ENCODE measurements at regions not wholly inside any gene's neighbourhood (a gene's known extent, or its start where the extent isn't known, plus 50 kb on each side); places are given as distances from the start of the nearest gene placed in this dataset.

DNA sequence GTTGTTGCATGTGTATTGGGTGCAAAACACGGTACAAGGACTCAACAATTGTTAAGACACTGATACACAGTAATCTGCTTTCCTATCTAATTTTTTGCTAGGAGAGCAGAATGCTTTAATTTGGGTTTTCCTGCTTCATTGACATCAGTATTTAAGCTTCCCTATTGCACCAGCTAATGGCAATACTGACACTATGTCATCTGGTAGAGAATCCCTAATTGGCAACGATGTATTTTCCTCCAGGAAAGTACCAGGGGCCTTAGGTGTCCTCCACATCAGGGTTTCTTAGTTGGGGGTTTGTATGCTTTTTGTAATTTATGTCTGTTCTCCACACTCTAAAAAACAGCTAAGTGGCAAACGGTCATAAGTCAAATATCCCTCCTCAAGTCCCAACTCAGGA, 76.5 kb upstream of the FRY start:
- Histone ChIP-seq H3K4me2 (ENCODE audit: low read depth, low read length, poor library complexity, severe bottlenecking) (no peak overlapping the region), H3K79me2 (ENCODE audit: insufficient read depth, low read length) (no peaks in the 10 kb centered on the region), H3K27me3 (ENCODE audit: insufficient read depth, low read length, poor library complexity, severe bottlenecking) (no peaks in the 10 kb centered on the region), H3K4me1 (ENCODE audit: insufficient read depth, low read length, poor library complexity, severe bottlenecking) (peaks cover 13% of the 10 kb centered on the region), H3K36me3 (ENCODE audit: insufficient read depth, low read length) (no peaks in the 10 kb centered on the region), H3K9ac (ENCODE audit: low read depth, low read length, poor library complexity, severe bottlenecking) (no peak overlapping the region), H3K4me3 (ENCODE audit: low read length, poor library complexity, severe bottlenecking) (no peak overlapping the region), H4K20me1 (ENCODE audit: insufficient read depth, low read length, poor library complexity, severe bottlenecking) (no peaks in the 10 kb centered on the region), H3K9me3 (ENCODE audit: insufficient read depth, low read depth, low read length) (no peaks in the 10 kb centered on the region; the same call in 1 of the 2 replicates), H3F3A (ENCODE audit: low read depth) (no peaks in the 10 kb centered on the region), H3K9me2 (replicated peaks; ENCODE audit: low read depth, low read length) (no peaks in the 10 kb centered on the region), H2AFZ (ENCODE audit: low read length) (no peak overlapping the region)
- TF ChIP-seq CTCF (conservative IDR thresholded peaks at IDR 0.05; ENCODE audit: low read length) (no peak), EZH2phosphoT487 (IDR thresholded peaks at IDR 0.05; ENCODE audit: borderline replicate concordance) (no peak)

DNA sequence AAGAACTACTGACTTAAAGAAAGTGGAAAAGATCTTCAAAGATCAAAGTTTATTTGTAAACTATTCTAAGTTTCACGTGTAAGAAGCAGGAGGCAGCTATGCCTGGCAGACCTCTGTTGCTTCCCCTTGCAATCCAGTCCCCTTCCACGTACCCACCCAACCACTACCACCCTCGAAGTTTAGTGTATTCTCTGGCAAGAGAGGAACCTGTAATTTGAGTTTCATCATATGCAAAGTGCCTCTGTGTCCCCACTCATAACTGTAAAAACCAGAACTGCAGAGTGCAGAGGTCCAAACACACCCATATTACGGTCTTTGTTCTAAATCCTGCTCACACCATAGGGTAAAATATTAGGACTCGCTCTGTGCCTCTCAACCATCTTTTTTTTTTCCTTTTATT, 75.8 kb upstream of the FRY start:
- H4K20me1 ChIP-seq (ENCODE audit: insufficient read depth, low read length, poor library complexity, severe bottlenecking), result no peaks in the 10 kb centered on the region
- H3K4me2 ChIP-seq (ENCODE audit: low read depth, low read length, poor library complexity, severe bottlenecking), result no peak overlapping the region
- no peaks in the 10 kb centered on the region for H3K9me2 ChIP-seq (replicated peaks; ENCODE audit: low read depth, low read length)
- no peak overlapping the region for H2AFZ ChIP-seq (ENCODE audit: low read length)
- no peak overlapping the region for H3K4me3 ChIP-seq (ENCODE audit: low read length, poor library complexity, severe bottlenecking)
- H3K36me3 ChIP-seq (ENCODE audit: insufficient read depth, low read length), result no peaks in the 10 kb centered on the region
- peaks cover 9% of the 10 kb centered on the region for H3K4me1 ChIP-seq (ENCODE audit: insufficient read depth, low read length, poor library complexity, severe bottlenecking)
- no peaks in the 10 kb centered on the region for H3F3A ChIP-seq (ENCODE audit: low read depth)
- no peaks in the 10 kb centered on the region; the same call in 1 of the 2 replicates for H3K9me3 ChIP-seq (ENCODE audit: insufficient read depth, low read depth, low read length)
- no peak for TF ChIP-seq EZH2phosphoT487 (IDR thresholded peaks at IDR 0.05; ENCODE audit: borderline replicate concordance)
- TF ChIP-seq CTCF (conservative IDR thresholded peaks at IDR 0.05; ENCODE audit: low read length), result no peak
- H3K27me3 ChIP-seq (ENCODE audit: insufficient read depth, low read length, poor library complexity, severe bottlenecking), result no peaks in the 10 kb centered on the region
- H3K9ac ChIP-seq (ENCODE audit: low read depth, low read length, poor library complexity, severe bottlenecking), result no peak overlapping the region
- H3K79me2 ChIP-seq (ENCODE audit: insufficient read depth, low read length), result no peaks in the 10 kb centered on the region

DNA sequence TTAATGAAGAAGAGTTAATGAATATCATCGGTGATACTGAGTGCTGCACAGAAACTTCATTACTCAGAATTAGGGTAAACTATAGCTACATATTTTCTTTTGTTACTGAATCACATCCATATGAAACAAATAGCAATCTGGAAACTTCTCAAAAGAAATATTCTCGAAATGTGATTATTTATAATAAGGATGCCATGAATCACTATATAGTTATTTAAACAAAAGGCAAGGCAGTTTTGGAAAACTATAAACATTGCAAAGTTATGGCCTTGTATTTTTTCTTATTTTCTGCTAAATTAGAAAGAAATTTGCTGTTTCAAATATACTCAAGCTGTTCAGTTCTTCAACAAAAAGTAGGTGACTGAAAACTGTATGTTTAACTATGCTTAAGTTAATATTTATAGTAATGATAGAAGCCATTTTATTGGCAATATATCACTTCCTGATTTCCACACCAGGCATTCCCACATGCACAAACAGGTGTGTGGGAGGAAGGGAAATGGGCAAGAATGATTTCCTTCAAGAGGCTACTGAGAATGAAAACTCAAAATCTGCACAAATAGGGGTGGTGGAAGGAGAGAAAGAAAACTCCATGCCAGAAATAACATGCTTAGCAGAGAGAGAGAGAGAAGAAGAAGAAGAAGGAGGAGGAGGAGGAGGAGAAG, 74.5 kb upstream of the FRY start:
- H3K4me3 ChIP-seq (ENCODE audit: low read length, poor library complexity, severe bottlenecking), result no peak overlapping the region
- no peak overlapping the region for H3K4me2 ChIP-seq (ENCODE audit: low read depth, low read length, poor library complexity, severe bottlenecking)
- no peak overlapping the region for H2AFZ ChIP-seq (ENCODE audit: low read length)
- no peaks in the 10 kb centered on the region for H4K20me1 ChIP-seq (ENCODE audit: insufficient read depth, low read length, poor library complexity, severe bottlenecking)
- H3K27me3 ChIP-seq (ENCODE audit: insufficient read depth, low read length, poor library complexity, severe bottlenecking), result no peaks in the 10 kb centered on the region
- no peaks in the 10 kb centered on the region for H3K79me2 ChIP-seq (ENCODE audit: insufficient read depth, low read length)
- no peak for TF ChIP-seq CTCF (conservative IDR thresholded peaks at IDR 0.05; ENCODE audit: low read length)
- no peak for TF ChIP-seq EZH2phosphoT487 (IDR thresholded peaks at IDR 0.05; ENCODE audit: borderline replicate concordance)
- no peak overlapping the region for H3K9ac ChIP-seq (ENCODE audit: low read depth, low read length, poor library complexity, severe bottlenecking)
- H3K9me2 ChIP-seq (replicated peaks; ENCODE audit: low read depth, low read length), result no peaks in the 10 kb centered on the region
- no peaks in the 10 kb centered on the region; the same call in 1 of the 2 replicates for H3K9me3 ChIP-seq (ENCODE audit: insufficient read depth, low read depth, low read length)
- H3K4me1 ChIP-seq (ENCODE audit: insufficient read depth, low read length, poor library complexity, severe bottlenecking), result no peaks in the 10 kb centered on the region
- no peaks in the 10 kb centered on the region for H3K36me3 ChIP-seq (ENCODE audit: insufficient read depth, low read length)
- no peaks in the 10 kb centered on the region for H3F3A ChIP-seq (ENCODE audit: low read depth)
